Astrocyte (in vitro differentiated cells and primary cell): ENCODE measurements at regions not wholly inside any gene's neighbourhood (a gene's known extent, or its start where the extent isn't known, plus 50 kb on each side); places are given as distances from the start of the nearest gene placed in this dataset.

Experiments
- DNase-seq: peaks from one replicate; pipeline ENCODE4 v3.0.0-alpha.2; 2010; ENCODE audit warnings: low read depth
- FAIRE-seq: peaks from 2 replicates; lab custom pipeline; 2011; peaks lifted over from hg19 to GRCh38; lab: Jason Lieb, UNC
- H2AFZ ChIP-seq: 2 replicates; pipeline ENCODE4 v1.6.0; 2012; ENCODE audit warnings: low read depth, low read length, inconsistent platforms
- H3K27ac ChIP-seq: 2 replicates; pipeline ENCODE4 v1.5.1; 2011; ENCODE audit warnings: low read depth, low read length, inconsistent platforms
- H3K27me3 ChIP-seq: 2 replicates; pipeline ENCODE4 v1.6.0; 2011; ENCODE audit warnings: low read length, inconsistent platforms; ENCODE audit not compliant: insufficient read depth
- H3K36me3 ChIP-seq: 2 replicates; pipeline ENCODE4 v1.5.1; 2011; ENCODE audit warnings: low read length, inconsistent platforms; ENCODE audit not compliant: insufficient read depth
- H3K4me1 ChIP-seq: 2 replicates; pipeline ENCODE4 v1.5.1; 2011; ENCODE audit warnings: low read length, inconsistent platforms; ENCODE audit not compliant: insufficient read depth
- H3K4me2 ChIP-seq: 2 replicates; pipeline ENCODE4 v1.6.0; 2012; ENCODE audit warnings: low read length, inconsistent platforms
- H3K4me3 ChIP-seq: 2 replicates; pipeline ENCODE4 v1.5.1; 2011; ENCODE audit warnings: low read depth, mild to moderate bottlenecking, low read length, inconsistent platforms; ENCODE audit not compliant: insufficient read depth
- H3K79me2 ChIP-seq: 2 replicates; pipeline ENCODE4 v1.6.0; 2012; ENCODE audit warnings: mild to moderate bottlenecking, low read length, inconsistent platforms; ENCODE audit not compliant: insufficient read depth
- H3K9ac ChIP-seq: 2 replicates; pipeline ENCODE4 v1.6.0; 2012; ENCODE audit warnings: mild to moderate bottlenecking, low read length, inconsistent platforms
- H3K9me3 ChIP-seq: 2 replicates; pipeline ENCODE4 v1.5.1; 2012; ENCODE audit warnings: low read depth, mild to moderate bottlenecking, low read length, inconsistent platforms; ENCODE audit not compliant: insufficient read depth
- H4K20me1 ChIP-seq: 2 replicates; pipeline ENCODE4 v1.6.0; 2012; ENCODE audit warnings: low read length, inconsistent platforms; ENCODE audit not compliant: insufficient read depth
- H3K27ac Mint-ChIP-seq: one replicate; pipeline ENCODE4 v1.8.0; 2021; ENCODE audit warnings: mild to moderate bottlenecking, mixed read lengths; ENCODE audit not compliant: unreplicated experiment
- H3K27me3 Mint-ChIP-seq: one replicate; pipeline ENCODE4 v1.8.0; 2021; ENCODE audit warnings: low read depth, mixed read lengths; ENCODE audit not compliant: unreplicated experiment
- H3K36me3 Mint-ChIP-seq: one replicate; pipeline ENCODE4 v1.8.0; 2021; ENCODE audit warnings: low read depth, mixed read lengths; ENCODE audit not compliant: unreplicated experiment
- H3K4me1 Mint-ChIP-seq: one replicate; pipeline ENCODE4 v1.8.0; 2021; ENCODE audit warnings: low read depth, mixed read lengths; ENCODE audit not compliant: unreplicated experiment
- H3K4me3 Mint-ChIP-seq: one replicate; pipeline ENCODE4 v1.8.0; 2021; ENCODE audit warnings: mild to moderate bottlenecking, moderate library complexity, mixed read lengths; ENCODE audit not compliant: unreplicated experiment
- H3K9me3 Mint-ChIP-seq: one replicate; pipeline ENCODE4 v1.8.0; 2021; ENCODE audit warnings: mild to moderate bottlenecking, mixed read lengths; ENCODE audit not compliant: unreplicated experiment
- EZH2 ChIP-seq: IDR thresholded peaks from 2 replicates; pipeline ENCODE4 v1.6.1; 2012; ENCODE audit warnings: mild to moderate bottlenecking, low read length, inconsistent platforms; ENCODE audit not compliant: insufficient read depth
- TF ChIP-seq, protein P1 (sequence below): IDR thresholded peaks from 2 replicates; pipeline ENCODE4 v1.5.1; 2011; ENCODE audit warnings: low read depth, mild to moderate bottlenecking, inconsistent platforms, low read length, moderate library complexity; ENCODE audit not compliant: insufficient read depth

DNA sequence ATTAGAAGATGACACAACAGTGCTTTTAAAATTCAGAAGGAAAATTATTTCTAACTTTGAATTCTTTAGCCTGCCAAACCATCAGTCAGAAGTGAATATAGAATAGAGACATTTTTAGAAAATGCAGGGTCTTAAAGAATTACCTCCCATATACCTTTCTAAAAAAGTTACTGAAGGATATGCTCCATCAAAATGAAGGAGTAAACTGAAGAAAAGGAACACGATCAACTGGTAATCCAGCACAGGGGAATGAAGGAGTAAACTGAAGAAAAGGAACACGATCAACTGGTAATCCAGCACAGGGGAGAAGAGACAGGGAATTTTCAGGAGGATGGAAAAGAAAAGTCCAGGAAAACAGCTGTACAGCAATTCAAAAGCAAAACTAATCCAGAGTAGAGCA lies 75.4 kb upstream of the LDLRAD3 start:
- H3K4me1 ChIP-seq = no peaks in the 10 kb centered on the region
- peak; percentile 13 for FAIRE-seq
- no peak overlapping the region for H3K9ac ChIP-seq
- no peaks in the 10 kb centered on the region for H3K9me3 ChIP-seq
- Mint-ChIP-seq H3K4me1 (no peaks in the 10 kb centered on the region), H3K27ac (no peak overlapping the region), H3K4me3 (no peak overlapping the region), H3K27me3 (no peaks in the 10 kb centered on the region), H3K36me3 (peaks cover 4% of the 10 kb centered on the region), H3K9me3 (peaks cover 19% of the 10 kb centered on the region)
- no peak overlapping the region for H2AFZ ChIP-seq
- H3K27me3 ChIP-seq = no peaks in the 10 kb centered on the region
- H3K36me3 ChIP-seq = no peaks in the 10 kb centered on the region
- no peaks in the 10 kb centered on the region for H3K79me2 ChIP-seq
- H3K4me2 ChIP-seq = no peak overlapping the region
- H4K20me1 ChIP-seq = no peaks in the 10 kb centered on the region
- H3K27ac ChIP-seq = no peak overlapping the region
- DNase-seq = no peak
- H3K4me3 ChIP-seq = no peak overlapping the region
- no peak for TF ChIP-seq EZH2
- TF ChIP-seq, protein P1, sequence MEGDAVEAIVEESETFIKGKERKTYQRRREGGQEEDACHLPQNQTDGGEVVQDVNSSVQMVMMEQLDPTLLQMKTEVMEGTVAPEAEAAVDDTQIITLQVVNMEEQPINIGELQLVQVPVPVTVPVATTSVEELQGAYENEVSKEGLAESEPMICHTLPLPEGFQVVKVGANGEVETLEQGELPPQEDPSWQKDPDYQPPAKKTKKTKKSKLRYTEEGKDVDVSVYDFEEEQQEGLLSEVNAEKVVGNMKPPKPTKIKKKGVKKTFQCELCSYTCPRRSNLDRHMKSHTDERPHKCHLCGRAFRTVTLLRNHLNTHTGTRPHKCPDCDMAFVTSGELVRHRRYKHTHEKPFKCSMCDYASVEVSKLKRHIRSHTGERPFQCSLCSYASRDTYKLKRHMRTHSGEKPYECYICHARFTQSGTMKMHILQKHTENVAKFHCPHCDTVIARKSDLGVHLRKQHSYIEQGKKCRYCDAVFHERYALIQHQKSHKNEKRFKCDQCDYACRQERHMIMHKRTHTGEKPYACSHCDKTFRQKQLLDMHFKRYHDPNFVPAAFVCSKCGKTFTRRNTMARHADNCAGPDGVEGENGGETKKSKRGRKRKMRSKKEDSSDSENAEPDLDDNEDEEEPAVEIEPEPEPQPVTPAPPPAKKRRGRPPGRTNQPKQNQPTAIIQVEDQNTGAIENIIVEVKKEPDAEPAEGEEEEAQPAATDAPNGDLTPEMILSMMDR = no peak

DNA sequence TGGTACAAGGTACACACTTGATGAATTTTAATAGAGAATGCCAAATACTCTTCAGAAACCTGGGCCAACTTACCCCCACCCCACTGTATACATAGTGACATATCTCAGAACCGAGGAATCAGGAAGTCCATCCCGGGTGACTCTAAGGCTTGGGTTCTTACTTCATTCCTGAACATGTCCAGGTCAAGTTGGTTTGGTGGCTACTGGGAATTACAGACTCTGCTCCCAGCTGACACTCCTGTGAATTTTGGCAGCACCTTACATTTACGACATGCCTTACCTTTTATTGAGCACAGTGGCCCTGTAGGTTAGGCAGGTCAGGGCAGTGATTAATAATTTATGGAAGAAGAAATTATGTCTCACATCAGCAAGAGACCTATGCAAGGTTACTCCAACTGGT lies 70.1 kb upstream of the LDLRAD3 start:
- Mint-ChIP-seq H3K4me1 (no peaks in the 10 kb centered on the region), H3K36me3 (no peaks in the 10 kb centered on the region), H3K9me3 (peaks cover 9% of the 10 kb centered on the region), H3K4me3 (no peak overlapping the region), H3K27me3 (no peaks in the 10 kb centered on the region), H3K27ac (no peak overlapping the region)
- no peak overlapping the region for H3K27ac ChIP-seq
- H3K9ac ChIP-seq = no peak overlapping the region
- no peaks in the 10 kb centered on the region for H3K9me3 ChIP-seq
- no peaks in the 10 kb centered on the region for H3K79me2 ChIP-seq
- H3K36me3 ChIP-seq = no peaks in the 10 kb centered on the region
- TF ChIP-seq, protein P1 = no peak
- no peak for TF ChIP-seq EZH2
- no peak overlapping the region for H3K4me3 ChIP-seq
- no peaks in the 10 kb centered on the region for H3K4me1 ChIP-seq
- no peak overlapping the region for H2AFZ ChIP-seq
- DNase-seq (no peak), FAIRE-seq (no peak)
- no peaks in the 10 kb centered on the region for H3K27me3 ChIP-seq
- H4K20me1 ChIP-seq = no peaks in the 10 kb centered on the region
- no peak overlapping the region for H3K4me2 ChIP-seq

DNA sequence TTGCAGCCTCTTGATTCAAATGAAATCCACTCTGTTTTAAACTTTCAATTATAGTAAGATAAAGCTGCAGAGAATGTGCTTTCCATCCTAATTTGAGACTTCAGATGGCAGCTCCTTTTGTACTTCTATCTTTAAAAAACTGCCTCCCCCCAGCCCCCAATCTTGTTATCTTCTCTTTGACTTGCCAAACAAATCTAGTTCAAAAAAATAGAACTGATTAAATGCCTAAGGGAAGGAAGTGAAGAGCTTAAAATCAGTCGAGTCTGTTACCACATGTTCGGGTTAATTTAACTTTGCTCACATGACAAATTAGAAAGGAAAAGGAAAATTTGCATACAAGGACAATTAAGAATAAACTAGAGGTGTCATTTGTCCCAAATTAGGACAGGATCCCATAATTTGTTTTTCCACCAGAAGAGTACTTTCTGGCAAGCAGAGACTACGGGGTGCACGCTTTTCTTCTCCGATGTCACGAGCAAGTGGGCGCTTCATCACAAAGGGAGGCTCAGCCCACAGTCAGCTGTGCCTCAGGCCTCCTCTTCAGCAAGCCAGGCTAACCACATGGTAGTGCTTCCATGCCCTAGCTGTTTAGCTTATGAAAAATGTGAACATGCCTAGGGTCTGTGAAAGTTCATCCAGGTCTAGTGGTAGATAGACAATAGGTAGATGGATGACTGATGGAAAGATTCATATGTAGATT lies 69.0 kb upstream of the LDLRAD3 start:
- H3K4me2 ChIP-seq = no peak overlapping the region
- H3K27ac ChIP-seq = no peak overlapping the region
- H3K27me3 ChIP-seq = no peaks in the 10 kb centered on the region
- no peaks in the 10 kb centered on the region for H3K9me3 ChIP-seq
- TF ChIP-seq, protein P1 = no peak
- no peak for TF ChIP-seq EZH2
- H3K4me1 Mint-ChIP-seq = no peaks in the 10 kb centered on the region
- H3K9me3 Mint-ChIP-seq = peaks cover 4% of the 10 kb centered on the region
- FAIRE-seq (no peak), DNase-seq (no peak)
- no peak overlapping the region for H3K4me3 ChIP-seq
- no peaks in the 10 kb centered on the region for H3K79me2 ChIP-seq
- no peaks in the 10 kb centered on the region for H4K20me1 ChIP-seq
- H3K36me3 ChIP-seq = no peaks in the 10 kb centered on the region
- H3K9ac ChIP-seq = no peak overlapping the region
- H3K36me3 Mint-ChIP-seq = no peaks in the 10 kb centered on the region
- no peak overlapping the region for H2AFZ ChIP-seq
- no peak overlapping the region for H3K27ac Mint-ChIP-seq
- H3K4me1 ChIP-seq = no peaks in the 10 kb centered on the region
- H3K27me3 Mint-ChIP-seq = no peaks in the 10 kb centered on the region
- H3K4me3 Mint-ChIP-seq = no peak overlapping the region
